GM12878 (cell line): ENCODE measurements at regions not wholly inside any gene's neighbourhood (a gene's known extent, or its start where the extent isn't known, plus 50 kb on each side); places are given as distances from the start of the nearest gene placed in this dataset.

Source experiments
- ATAC-seq: fragments of 200-7000 bp; cut with Tn5 transposase; 3 replicates; pipeline ENCODE4 v1.9.1; 2020; ENCODE audit warnings: mild to moderate bottlenecking, moderate library complexity
- BruUV-seq: library from RNA; stranded (reverse); fragments of 400-500 nt; replicated peaks from 2 replicates; lab custom pipeline; 2021; lab: Mats Ljungman, UMichigan
- CTCF ChIA-PET: fragments of 300-600 bp; sonication (Branson Sonifier 250); formaldehyde crosslinking; extraction: SDS; loops from one replicate; lab custom pipeline; 2021; ENCODE audit warnings: inconsistent platforms; lab: Yijun Ruan, JAX
- POLR2A ChIA-PET: fragments of 350-600 bp; formaldehyde crosslinking; extraction: SDS; loops from one replicate; lab custom pipeline; 2021; ENCODE audit warnings: inconsistent platforms; lab: Charles Lee
- RAD21 ChIA-PET: fragments of 300-600 bp; sonication (Branson Sonifier 250); formaldehyde crosslinking; loops from one replicate; lab custom pipeline; 2023; ENCODE audit warnings: antibody characterized with exemption; ENCODE audit not compliant: unreplicated experiment; lab: Charles Lee
- SMC1A ChIA-PET: fragments of 300-600 bp; sonication (Branson Sonifier 250); formaldehyde crosslinking; loops from one replicate; lab custom pipeline; 2023; ENCODE audit not compliant: unreplicated experiment, uncharacterized antibody; lab: Charles Lee
- DNase-seq: peaks from one replicate; pipeline ENCODE4 v3.0.0-alpha.2; 2011; ENCODE audit warnings: low read depth, low spot score
- FAIRE-seq: peaks from 3 replicates; lab custom pipeline; 2011; peaks lifted over from hg19 to GRCh38; lab: Jason Lieb, UNC
- H2AFZ ChIP-seq: 2 replicates; pipeline ENCODE4 v1.6.0; 2011; ENCODE audit warnings: low read depth, low read length, control low read depth; ENCODE audit not compliant: control insufficient read depth
- H3K27ac ChIP-seq: 2 replicates; pipeline ENCODE4 v1.5.1; 2011; ENCODE audit warnings: control low read depth; ENCODE audit not compliant: control insufficient read depth, insufficient read depth
- H3K27me3 ChIP-seq, 2 experiments: replicated peaks in 1 of 2; 2 replicates each; pipeline versions ENCODE4 v1.6.0 to v1.6.1; 2011; ENCODE audit warnings: low read length in 1 of 2; ENCODE audit not compliant: control insufficient read depth in 2 of 2, insufficient read depth in 2 of 2
- H3K36me3 ChIP-seq, 2 experiments: 2 replicates each; pipeline ENCODE4 v1.5.1; 2011; ENCODE audit warnings: low read length in 1 of 2; ENCODE audit not compliant: control insufficient read depth in 2 of 2, insufficient read depth in 2 of 2
- H3K4me1 ChIP-seq: 2 replicates; pipeline ENCODE4 v1.6.1; 2011; ENCODE audit warnings: mild to moderate bottlenecking, low read length, moderate library complexity, mixed read lengths; ENCODE audit not compliant: control insufficient read depth, insufficient read depth
- H3K4me2 ChIP-seq: 2 replicates; pipeline ENCODE4 v1.6.0; 2011; ENCODE audit warnings: control low read depth; ENCODE audit not compliant: control insufficient read depth, insufficient read depth
- H3K4me3 ChIP-seq: fragments of 200-600 bp; sonication (generic); 2 replicates; pipeline ENCODE4 v1.5.1; 2016
- H3K79me2 ChIP-seq: 2 replicates; pipeline ENCODE4 v1.6.0; 2011; ENCODE audit warnings: low read length; ENCODE audit not compliant: control insufficient read depth, insufficient read depth
- H3K9ac ChIP-seq: 2 replicates; pipeline ENCODE4 v1.8.0; 2011; ENCODE audit warnings: low read length, control low read depth, mixed read lengths; ENCODE audit not compliant: control insufficient read depth, insufficient read depth
- H3K9me3 ChIP-seq: replicated peaks from 3 replicates; pipeline ENCODE4 v1.5.1; 2011; ENCODE audit warnings: mild to moderate bottlenecking, low read length; ENCODE audit not compliant: control insufficient read depth, insufficient read depth
- H4K20me1 ChIP-seq: 2 replicates; pipeline ENCODE4 v1.6.0; 2011; ENCODE audit not compliant: control insufficient read depth, insufficient read depth
- BHLHE40 ChIP-seq, 2 experiments: fragments of 450-650 bp in 1 of 2; IDR thresholded peaks; 2 replicates each; pipeline ENCODE4 v1.6.1; 2011 to 2017; ENCODE audit warnings: low read depth in 2 of 2, borderline replicate concordance in 1 of 2, improper control_type of control experiment in 1 of 2, low read length in 1 of 2, mild to moderate bottlenecking in 1 of 2
- CBX3 ChIP-seq: fragments of 200-600 bp; sonication (generic); IDR thresholded peaks from 2 replicates; pipeline ENCODE4 v1.6.1; 2016; ENCODE audit warnings: low read depth, borderline replicate concordance
- CEBPZ ChIP-seq: fragments of 150-350 bp; IDR thresholded peaks from 2 replicates; pipeline ENCODE4 v1.6.1; 2016; ENCODE audit warnings: low read depth, low read length
- CTCF ChIP-seq, 3 experiments: IDR thresholded peaks in 2 of 3; conservative IDR thresholded peaks in 1 of 3; 2 replicates each; pipeline ENCODE4 v1.5.1; 2011; ENCODE audit warnings: low read depth in 3 of 3, low read length in 3 of 3, mild to moderate bottlenecking in 3 of 3, control low read depth in 2 of 3, moderate library complexity in 2 of 3, inconsistent platforms in 1 of 3, mixed read lengths in 1 of 3; ENCODE audit not compliant: control insufficient read depth in 2 of 3, insufficient read depth in 1 of 3; ENCODE audit errors: extremely low read depth in 1 of 3
- FOXK2 ChIP-seq: fragments of 450-650 bp; IDR thresholded peaks from 2 replicates; pipeline ENCODE4 v1.6.1; 2017; ENCODE audit warnings: mild to moderate bottlenecking, moderate library complexity
- GATAD2B ChIP-seq: fragments of 450-650 bp; conservative IDR thresholded peaks from 2 replicates; pipeline ENCODE4 v1.6.1; 2017; ENCODE audit warnings: low read depth, mild to moderate bottlenecking, moderate library complexity
- IKZF2 ChIP-seq, 2 experiments: fragments of 450-650 bp; IDR thresholded peaks; 2 replicates each; pipeline ENCODE4 v1.6.1; 2017; ENCODE audit warnings: mild to moderate bottlenecking in 2 of 2, moderate library complexity in 2 of 2
- MEF2A ChIP-seq: IDR thresholded peaks from 2 replicates; pipeline ENCODE4 v1.6.1; 2011; ENCODE audit warnings: low read depth, mild to moderate bottlenecking, low read length, moderate library complexity; ENCODE audit not compliant: insufficient read depth
- MYB ChIP-seq: fragments of 150-350 bp; IDR thresholded peaks from 2 replicates; pipeline ENCODE4 v1.6.1; 2014; ENCODE audit warnings: mild to moderate bottlenecking, low read depth, low read length, borderline replicate concordance
- NBN ChIP-seq: fragments of 450-650 bp; IDR thresholded peaks from 2 replicates; pipeline ENCODE4 v1.6.1; 2016
- PKNOX1 ChIP-seq: fragments of 450-650 bp; IDR thresholded peaks from 2 replicates; pipeline ENCODE4 v1.6.1; 2016; ENCODE audit warnings: mild to moderate bottlenecking
- SREBF2 ChIP-seq: IDR thresholded peaks from 2 replicates; pipeline ENCODE4 v1.6.1; 2012; ENCODE audit warnings: mild to moderate bottlenecking, low read length
- TBL1XR1 ChIP-seq: IDR thresholded peaks from 2 replicates; pipeline ENCODE4 v1.6.1; 2012; ENCODE audit warnings: low read depth, low read length, improper control_type of control experiment
- ZNF217 ChIP-seq: fragments of 450-650 bp; IDR thresholded peaks from 2 replicates; pipeline ENCODE4 v1.6.1; 2017; ENCODE audit warnings: antibody characterized with exemption, mild to moderate bottlenecking
- WGBS: methylation state at CpG from one replicate; pipeline ENCODE4 v1.1.6; 2016; ENCODE audit warnings: low lambda C conversion rate; ENCODE audit not compliant: insufficient replicate concordance, insufficient coverage; ENCODE audit errors: missing lambda C conversion rate; 5-methylcytosine and 5-hydroxymethylcytosine counted together
- in situ Hi-C: fragments of 300-500 bp; cut with MboI; formaldehyde crosslinking; loops from 9 replicates; pipeline ENCODE4 v1.14.3; 2018; ENCODE audit warnings: mixed read lengths
- intact Hi-C: fragments of 100-400 bp; cut with micrococcal nuclease; formaldehyde crosslinking; loops from one replicate; pipeline ENCODE4 v1.14.2; 2022; ENCODE audit not compliant: unreplicated experiment

DNA sequence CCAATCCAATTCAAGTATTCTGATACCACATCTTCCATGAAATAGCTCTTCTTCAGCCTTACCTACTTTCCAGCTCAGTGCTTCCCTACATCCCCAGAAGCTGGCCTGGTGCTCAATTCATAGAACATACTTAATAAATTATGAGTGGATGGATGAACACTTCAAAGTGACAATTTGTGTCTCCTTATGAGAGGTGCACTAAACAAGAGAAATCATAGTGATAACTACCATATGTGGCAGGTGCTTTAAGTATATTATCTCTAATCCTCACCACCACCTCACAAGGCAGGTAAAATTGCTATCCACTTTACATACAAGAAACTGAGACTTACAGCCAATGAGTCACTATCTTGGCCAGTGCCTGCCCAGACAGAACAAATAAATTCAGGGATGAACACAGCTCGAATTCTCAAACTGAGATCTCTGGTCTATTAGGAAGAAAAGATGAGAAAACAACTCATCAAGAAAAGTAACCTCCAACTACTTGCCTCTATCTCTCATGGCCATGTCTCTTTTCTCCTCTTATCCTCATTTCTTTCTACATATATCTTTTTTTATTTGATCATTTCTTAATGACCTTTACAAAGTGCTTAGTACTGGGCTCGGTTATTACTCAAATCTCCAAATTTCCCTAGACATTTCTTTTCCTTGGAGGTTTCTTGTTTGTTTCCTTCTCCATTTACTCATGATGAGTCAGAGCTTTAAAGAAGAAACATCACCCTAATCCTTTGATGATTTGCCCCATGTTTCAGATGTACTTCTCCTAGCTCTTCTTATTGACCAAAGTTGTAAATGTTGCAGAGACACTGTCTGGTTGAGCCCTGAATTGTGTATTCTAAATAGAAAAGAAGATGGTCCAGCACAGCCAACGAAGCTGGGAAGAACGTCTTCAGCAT, 161.5 kb downstream of the RPS29 start:
- Histone ChIP-seq H4K20me1 (no peaks in the 10 kb centered on the region), H3K4me1 (no peaks in the 10 kb centered on the region), H3K36me3 (no peaks in the 10 kb centered on the region), H3K79me2 (no peaks in the 10 kb centered on the region), H3K4me2 (no peak overlapping the region), H2AFZ (no peak overlapping the region), H3K27me3 (no peaks in the 10 kb centered on the region), H3K4me3 (no peak overlapping the region), H3K9ac (no peak overlapping the region), H3K9me3 (no peaks in the 10 kb centered on the region), H3K27ac (no peak overlapping the region)
- SMC1A ChIA-PET: interaction anchor here (1.4 to 1.5 kb wide), 2 partner anchors 8 to 13 kb away, joined by 3 to 5 read pairs; no protein-coding TSS in a partner anchor
- no peak for FAIRE-seq
- CTCF ChIA-PET: no interaction called here
- intact Hi-C loops: no loop called here
- POLR2A ChIA-PET: no interaction called here
- BruUV-seq: no TSS peak
- in situ Hi-C loops: no loop called here
- DNase-seq: no peak
- ATAC-seq: no peak
- WGBS: 0% methylated on average over 4 of the region's 4 CpGs
- RAD21 ChIA-PET: no interaction called here
- no peak for TF ChIP-seq PKNOX1
- TF ChIP-seq ZNF217: no peak
- TF ChIP-seq FOXK2: no peak
- no peak for TF ChIP-seq SREBF2
- no peak for TF ChIP-seq CBX3
- TF ChIP-seq CTCF (IDR thresholded peaks at IDR 0.05 in 2 of 3, conservative IDR thresholded peaks at IDR 0.05 in 1 of 3; ENCODE audit: control insufficient read depth in 2 of 3, extremely low read depth in 1 of 3, insufficient read depth in 1 of 3, low read depth in 3 of 3, low read length in 3 of 3): no peak
- no peak for TF ChIP-seq BHLHE40 (IDR thresholded peaks at IDR 0.05; ENCODE audit: borderline replicate concordance in 1 of 2, low read depth in 2 of 2, low read length in 1 of 2)
- TF ChIP-seq CEBPZ: no peak
- TF ChIP-seq MEF2A: no peak
- TF ChIP-seq MYB: no peak
- no peak for TF ChIP-seq NBN
- TF ChIP-seq TBL1XR1: no peak
- no peak for TF ChIP-seq IKZF2 (IDR thresholded peaks at IDR 0.05)
- TF ChIP-seq GATAD2B: no peak
